ENCODE measurements at regions not wholly inside any gene's neighbourhood (a gene's known extent, or its start where the extent isn't known, plus 50 kb on each side); places are given as distances from the start of the nearest gene placed in this dataset.

- TF ChIP-seq, protein P1, sequence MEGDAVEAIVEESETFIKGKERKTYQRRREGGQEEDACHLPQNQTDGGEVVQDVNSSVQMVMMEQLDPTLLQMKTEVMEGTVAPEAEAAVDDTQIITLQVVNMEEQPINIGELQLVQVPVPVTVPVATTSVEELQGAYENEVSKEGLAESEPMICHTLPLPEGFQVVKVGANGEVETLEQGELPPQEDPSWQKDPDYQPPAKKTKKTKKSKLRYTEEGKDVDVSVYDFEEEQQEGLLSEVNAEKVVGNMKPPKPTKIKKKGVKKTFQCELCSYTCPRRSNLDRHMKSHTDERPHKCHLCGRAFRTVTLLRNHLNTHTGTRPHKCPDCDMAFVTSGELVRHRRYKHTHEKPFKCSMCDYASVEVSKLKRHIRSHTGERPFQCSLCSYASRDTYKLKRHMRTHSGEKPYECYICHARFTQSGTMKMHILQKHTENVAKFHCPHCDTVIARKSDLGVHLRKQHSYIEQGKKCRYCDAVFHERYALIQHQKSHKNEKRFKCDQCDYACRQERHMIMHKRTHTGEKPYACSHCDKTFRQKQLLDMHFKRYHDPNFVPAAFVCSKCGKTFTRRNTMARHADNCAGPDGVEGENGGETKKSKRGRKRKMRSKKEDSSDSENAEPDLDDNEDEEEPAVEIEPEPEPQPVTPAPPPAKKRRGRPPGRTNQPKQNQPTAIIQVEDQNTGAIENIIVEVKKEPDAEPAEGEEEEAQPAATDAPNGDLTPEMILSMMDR (IDR thresholded peaks at IDR 0.05), result no peak
- no peak for TF ChIP-seq POLR2A (IDR thresholded peaks at IDR 0.05)
These were observed 91.5 kb upstream of the USP47 start for GRCh38 chr11:11750017-11750878.
